NT2/D1 (cell line): ENCODE measurements at regions not wholly inside any gene's neighbourhood (a gene's known extent, or its start where the extent isn't known, plus 50 kb on each side); places are given as distances from the start of the nearest gene placed in this dataset.

Source experiments
- SUZ12 ChIP-seq: IDR thresholded peaks from 2 replicates; pipeline ENCODE4 v1.6.1; 2011; ENCODE audit not compliant: insufficient read length, insufficient read depth; ENCODE audit errors: extremely low read depth
- YY1 ChIP-seq: IDR thresholded peaks from 2 replicates; pipeline ENCODE4 v1.6.1; 2011; ENCODE audit not compliant: insufficient read length, insufficient read depth
- ZNF274 ChIP-seq: IDR thresholded peaks from 2 replicates; pipeline ENCODE4 v1.6.1; 2011; ENCODE audit warnings: mild to moderate bottlenecking, low read depth, low read length

- TF ChIP-seq YY1 (no peak), SUZ12 (no peak), ZNF274 (no peak)
These were observed 133.2 kb upstream of the SNTG2 start for GRCh38 chr2:817336-818015.
